ENCODE measurements at regions not wholly inside any gene's neighbourhood (a gene's known extent, or its start where the extent isn't known, plus 50 kb on each side); places are given as distances from the start of the nearest gene placed in this dataset.
"Not testable (repeated sequence)": the region's sequence is repeated elsewhere in the genome, so short reads cannot be mapped to it uniquely, and the experiment has no call there.

- ChIA-PET POLR2A (no interaction called here), CTCF (ENCODE audit: unreplicated experiment) (no interaction called here)
- intact Hi-C loops (cut with micrococcal nuclease; ENCODE audit: unreplicated experiment), result no loop called here
- Histone ChIP-seq H3K36me3 (ENCODE audit: insufficient read depth, low read length) (no peaks in the 10 kb centered on the region), H3K79me2 (ENCODE audit: insufficient read depth, low read depth, low read length) (no peaks in the 10 kb centered on the region), H3K27ac (ENCODE audit: low read depth, low read length, poor library complexity, severe bottlenecking) (no peak overlapping the region), H3K4me1 (ENCODE audit: insufficient read depth, low read length, poor library complexity, severe bottlenecking) (no peaks in the 10 kb centered on the region), H3K4me2 (ENCODE audit: low read length) (no peak overlapping the region), H3K9me3 (ENCODE audit: low read length) (no peaks in the 10 kb centered on the region), H4K20me1 (ENCODE audit: insufficient read depth, low read length) (no peaks in the 10 kb centered on the region), H2AFZ (ENCODE audit: low read length) (no peak overlapping the region), H3K9me2 (ENCODE audit: insufficient read depth, low read length) (no peaks in the 10 kb centered on the region), H3K4me3 (ENCODE audit: low read depth, low read length, poor library complexity, severe bottlenecking) (no peak overlapping the region)
- no peak for DNase-seq (ENCODE audit: low spot score)
- no TSS peak for BruUV-seq (replicated peaks)
- no peak for TF ChIP-seq EZH2phosphoT487 (IDR thresholded peaks at IDR 0.05; ENCODE audit: borderline replicate concordance, low read depth, low read length)
- no peak for TF ChIP-seq CTCF (conservative IDR thresholded peaks at IDR 0.05; ENCODE audit: low read length)
Observed at GRCh38 chr5:66442951-66443445, 153.2 kb upstream of the MAST4 start.

GRCh38 chr5:66443462-66444130 is 152.6 kb upstream of the MAST4 start:
- no TSS peak for BruUV-seq (replicated peaks)
- H4K20me1 ChIP-seq (ENCODE audit: insufficient read depth, low read length), result no peaks in the 10 kb centered on the region
- H3K9me2 ChIP-seq (ENCODE audit: insufficient read depth, low read length), result no peaks in the 10 kb centered on the region
- H3K9me3 ChIP-seq (ENCODE audit: low read length), result no peaks in the 10 kb centered on the region
- no peak overlapping the region for H3K27ac ChIP-seq (ENCODE audit: low read depth, low read length, poor library complexity, severe bottlenecking)
- TF ChIP-seq EZH2phosphoT487 (IDR thresholded peaks at IDR 0.05; ENCODE audit: borderline replicate concordance, low read depth, low read length) (no peak), CTCF (conservative IDR thresholded peaks at IDR 0.05; ENCODE audit: low read length) (no peak)
- H3K4me3 ChIP-seq (ENCODE audit: low read depth, low read length, poor library complexity, severe bottlenecking), result no peak overlapping the region
- no peaks in the 10 kb centered on the region for H3K79me2 ChIP-seq (ENCODE audit: insufficient read depth, low read depth, low read length)
- POLR2A ChIA-PET, result no interaction called here
- no peaks in the 10 kb centered on the region for H3K36me3 ChIP-seq (ENCODE audit: insufficient read depth, low read length)
- H3K4me2 ChIP-seq (ENCODE audit: low read length), result no peak overlapping the region
- H3K4me1 ChIP-seq (ENCODE audit: insufficient read depth, low read length, poor library complexity, severe bottlenecking), result no peaks in the 10 kb centered on the region
- no peak for DNase-seq (ENCODE audit: low spot score)
- CTCF ChIA-PET (ENCODE audit: unreplicated experiment), result no interaction called here
- intact Hi-C loops (cut with micrococcal nuclease; ENCODE audit: unreplicated experiment), result no loop called here
- H2AFZ ChIP-seq (ENCODE audit: low read length), result no peak overlapping the region

GRCh38 chr5:66448070-66448469 is 148.1 kb upstream of the MAST4 start:
- POLR2A ChIA-PET; H3K9me3 ChIP-seq (ENCODE audit: low read length); H3K4me2 ChIP-seq (ENCODE audit: low read length); DNase-seq (ENCODE audit: low spot score); H4K20me1 ChIP-seq (ENCODE audit: insufficient read depth, low read length); BruUV-seq (replicated peaks); H3K27ac ChIP-seq (ENCODE audit: low read depth, low read length, poor library complexity, severe bottlenecking); H3K4me1 ChIP-seq (ENCODE audit: insufficient read depth, low read length, poor library complexity, severe bottlenecking); H2AFZ ChIP-seq (ENCODE audit: low read length); H3K36me3 ChIP-seq (ENCODE audit: insufficient read depth, low read length); intact Hi-C loops (cut with micrococcal nuclease; ENCODE audit: unreplicated experiment); H3K9me2 ChIP-seq (ENCODE audit: insufficient read depth, low read length); H3K4me3 ChIP-seq (ENCODE audit: low read depth, low read length, poor library complexity, severe bottlenecking); CTCF ChIA-PET (ENCODE audit: unreplicated experiment); H3K79me2 ChIP-seq (ENCODE audit: insufficient read depth, low read depth, low read length): not testable (repeated sequence)
